ENCODE measurements at regions not wholly inside any gene's neighbourhood (a gene's known extent, or its start where the extent isn't known, plus 50 kb on each side); places are given as distances from the start of the nearest gene placed in this dataset.

DNA sequence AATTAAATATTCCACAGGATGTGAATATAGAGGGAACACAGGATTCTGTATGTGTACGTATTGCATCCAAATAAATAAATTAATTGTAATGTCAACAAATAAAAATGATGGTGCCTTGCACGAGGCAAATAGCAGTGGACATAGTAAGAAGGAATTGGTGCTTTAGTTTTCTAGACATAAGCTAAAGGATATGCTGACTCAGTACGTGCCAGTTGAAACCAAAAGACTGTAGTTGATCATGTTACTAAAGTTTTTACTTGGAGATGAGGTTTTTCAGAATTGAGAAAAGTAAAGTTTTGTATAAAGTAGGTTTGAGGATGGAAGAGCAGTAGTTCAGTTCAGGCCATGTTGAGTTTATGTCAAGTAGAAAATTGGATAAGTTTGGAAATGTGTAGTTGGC, 807.2 kb downstream of the SLC16A7 start:
- no peak for DNase-seq (ENCODE audit: insufficient read length, low spot score)
- TF ChIP-seq POLR2A (IDR thresholded peaks at IDR 0.05; ENCODE audit: low read depth, low read length): no peak
- TF ChIP-seq TAF1 (IDR thresholded peaks at IDR 0.05; ENCODE audit: low read depth, low read length): no peak
- TF ChIP-seq SPI1 (IDR thresholded peaks at IDR 0.05; ENCODE audit: low read depth, low read length): no peak
- TF ChIP-seq POU2F2 (IDR thresholded peaks at IDR 0.05; ENCODE audit: low read depth, low read length): no peak
- TF ChIP-seq PAX5 (IDR thresholded peaks at IDR 0.05; ENCODE audit: insufficient read depth, low read length, severe bottlenecking): no peak
- no peak for TF ChIP-seq POLR2AphosphoS5 (IDR thresholded peaks at IDR 0.05; ENCODE audit: low read depth, low read length)
- no peak for FAIRE-seq

DNA sequence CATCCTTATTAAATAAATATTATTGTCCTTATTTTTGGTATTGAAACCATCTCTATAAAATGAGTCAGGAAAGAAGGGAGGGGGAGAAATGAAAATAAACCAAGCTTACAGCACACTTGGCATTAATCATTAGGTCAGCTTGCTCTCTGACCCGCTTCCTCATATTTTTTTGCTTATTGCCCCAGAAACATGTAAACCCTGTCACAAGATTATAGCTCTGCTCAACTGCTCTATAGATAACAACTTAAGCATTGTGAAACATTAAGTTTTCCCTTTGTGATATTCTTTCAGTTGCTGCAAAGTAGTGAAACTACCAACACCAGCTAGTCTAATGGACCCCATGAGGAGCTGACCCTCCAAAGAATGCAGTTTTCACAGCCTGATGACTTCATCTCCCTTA, 819.5 kb downstream of the SLC16A7 start:
- DNase-seq (ENCODE audit: insufficient read length, low spot score) (no peak), FAIRE-seq (no peak)
- TF ChIP-seq TAF1 (IDR thresholded peaks at IDR 0.05; ENCODE audit: low read depth, low read length) (no peak), SPI1 (IDR thresholded peaks at IDR 0.05; ENCODE audit: low read depth, low read length) (no peak), POLR2A (IDR thresholded peaks at IDR 0.05; ENCODE audit: low read depth, low read length) (no peak), POLR2AphosphoS5 (IDR thresholded peaks at IDR 0.05; ENCODE audit: low read depth, low read length) (no peak), POU2F2 (IDR thresholded peaks at IDR 0.05; ENCODE audit: low read depth, low read length) (no peak), PAX5 (IDR thresholded peaks at IDR 0.05; ENCODE audit: insufficient read depth, low read length, severe bottlenecking) (no peak)

DNA sequence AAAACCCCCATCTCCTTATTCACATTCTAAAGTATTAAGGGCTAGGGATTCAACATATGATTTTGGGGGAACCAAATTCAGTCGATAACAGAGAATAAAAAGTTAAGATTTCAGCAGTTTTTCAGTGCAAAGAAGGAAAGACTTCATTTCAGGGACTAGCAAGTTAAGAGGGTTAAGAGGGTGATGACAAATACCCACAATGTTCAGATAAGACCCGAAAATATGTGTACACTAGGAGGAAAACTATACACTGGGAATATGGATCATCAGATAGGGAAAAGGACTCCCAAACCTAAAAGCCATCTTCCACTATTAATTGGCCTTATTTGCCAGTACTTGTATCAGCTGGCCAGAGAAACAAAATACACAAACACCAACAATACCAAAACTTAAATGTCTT, 824.2 kb downstream of the SLC16A7 start:
- TF ChIP-seq TAF1 (IDR thresholded peaks at IDR 0.05; ENCODE audit: low read depth, low read length): no peak
- TF ChIP-seq POU2F2 (IDR thresholded peaks at IDR 0.05; ENCODE audit: low read depth, low read length): no peak
- TF ChIP-seq SPI1 (IDR thresholded peaks at IDR 0.05; ENCODE audit: low read depth, low read length): no peak
- no peak for TF ChIP-seq POLR2AphosphoS5 (IDR thresholded peaks at IDR 0.05; ENCODE audit: low read depth, low read length)
- no peak for TF ChIP-seq PAX5 (IDR thresholded peaks at IDR 0.05; ENCODE audit: insufficient read depth, low read length, severe bottlenecking)
- TF ChIP-seq POLR2A (IDR thresholded peaks at IDR 0.05; ENCODE audit: low read depth, low read length): no peak
- no peak for FAIRE-seq

DNA sequence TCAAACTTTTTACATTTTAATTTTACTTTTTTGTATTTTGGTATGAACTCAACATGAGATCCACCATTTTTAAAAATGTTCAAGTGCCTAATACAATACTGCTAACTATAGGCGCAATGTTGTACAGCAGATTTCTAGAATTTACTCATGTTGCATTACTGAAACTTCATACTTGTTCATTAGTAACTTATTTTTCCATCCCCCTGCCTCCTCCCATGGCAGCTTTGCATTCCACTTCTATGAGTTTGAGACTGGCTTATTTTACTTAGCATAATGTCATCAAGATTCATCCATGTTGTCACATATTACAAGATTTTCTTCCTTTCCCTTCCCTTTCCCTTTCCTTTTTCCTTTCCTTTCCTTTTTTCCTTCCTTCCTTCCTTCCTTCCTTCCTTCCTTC, 825.9 kb downstream of the SLC16A7 start:
- no peak for FAIRE-seq

More for the DNA sequence above, 824.2 kb downstream of the SLC16A7 start:
- no peak for DNase-seq (ENCODE audit: insufficient read length, low spot score)

DNA sequence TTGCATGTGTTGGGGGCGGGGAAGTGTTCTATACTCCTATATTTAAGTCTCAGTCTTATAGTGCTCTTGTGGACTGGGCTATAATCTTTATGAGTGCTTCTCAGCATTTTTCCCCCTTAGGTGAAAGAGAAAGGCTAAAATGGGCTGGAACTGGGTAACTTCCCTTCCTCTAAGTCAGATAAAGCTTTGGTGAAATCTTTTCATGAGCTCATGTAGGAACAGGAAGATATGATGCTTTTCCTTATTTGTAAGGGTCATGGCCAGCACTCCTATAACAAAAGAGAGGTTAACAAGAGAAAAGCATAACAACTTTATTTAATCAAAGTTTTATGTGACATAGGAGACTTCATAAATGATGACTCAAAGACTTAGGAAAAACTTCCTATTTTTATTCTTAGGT, 841.5 kb downstream of the SLC16A7 start:
- DNase-seq (ENCODE audit: insufficient read length, low spot score) (no peak), FAIRE-seq (no peak)
- TF ChIP-seq SPI1 (IDR thresholded peaks at IDR 0.05; ENCODE audit: low read depth, low read length): no peak
- no peak for TF ChIP-seq PAX5 (IDR thresholded peaks at IDR 0.05; ENCODE audit: insufficient read depth, low read length, severe bottlenecking)
- no peak for TF ChIP-seq TAF1 (IDR thresholded peaks at IDR 0.05; ENCODE audit: low read depth, low read length)
- no peak for TF ChIP-seq POLR2A (IDR thresholded peaks at IDR 0.05; ENCODE audit: low read depth, low read length)
- TF ChIP-seq POLR2AphosphoS5 (IDR thresholded peaks at IDR 0.05; ENCODE audit: low read depth, low read length): no peak
- no peak for TF ChIP-seq POU2F2 (IDR thresholded peaks at IDR 0.05; ENCODE audit: low read depth, low read length)

More for the DNA sequence above, 825.9 kb downstream of the SLC16A7 start:
- DNase-seq (ENCODE audit: insufficient read length, low spot score): no peak
- TF ChIP-seq POLR2A (IDR thresholded peaks at IDR 0.05; ENCODE audit: low read depth, low read length) (no peak), TAF1 (IDR thresholded peaks at IDR 0.05; ENCODE audit: low read depth, low read length) (no peak), PAX5 (IDR thresholded peaks at IDR 0.05; ENCODE audit: insufficient read depth, low read length, severe bottlenecking) (no peak), POLR2AphosphoS5 (IDR thresholded peaks at IDR 0.05; ENCODE audit: low read depth, low read length) (no peak), SPI1 (IDR thresholded peaks at IDR 0.05; ENCODE audit: low read depth, low read length) (no peak), POU2F2 (IDR thresholded peaks at IDR 0.05; ENCODE audit: low read depth, low read length) (no peak)

DNA sequence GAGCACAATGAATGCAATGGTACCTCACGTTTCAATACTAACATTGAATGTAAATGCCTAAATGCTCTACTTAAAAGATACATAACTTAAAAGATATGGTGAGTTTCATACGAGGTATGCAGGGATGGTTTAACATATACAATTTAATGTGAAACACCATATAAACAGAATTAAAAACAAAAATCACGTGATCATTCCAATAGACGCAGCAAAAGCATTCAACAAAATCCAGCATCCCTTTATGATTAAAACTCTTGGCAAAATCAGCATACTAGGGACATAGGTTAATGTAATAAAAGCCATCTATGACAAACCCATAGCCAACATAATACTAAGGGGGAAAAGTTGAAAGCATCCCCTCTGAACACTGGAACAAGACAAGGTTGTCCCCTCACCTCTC, 845.7 kb downstream of the SLC16A7 start:
- FAIRE-seq (no peak), DNase-seq (ENCODE audit: insufficient read length, low spot score) (no peak)
- TF ChIP-seq TAF1 (IDR thresholded peaks at IDR 0.05; ENCODE audit: low read depth, low read length): no peak
- TF ChIP-seq POLR2AphosphoS5 (IDR thresholded peaks at IDR 0.05; ENCODE audit: low read depth, low read length): no peak
- no peak for TF ChIP-seq POU2F2 (IDR thresholded peaks at IDR 0.05; ENCODE audit: low read depth, low read length)
- TF ChIP-seq PAX5 (IDR thresholded peaks at IDR 0.05; ENCODE audit: insufficient read depth, low read length, severe bottlenecking): no peak
- no peak for TF ChIP-seq POLR2A (IDR thresholded peaks at IDR 0.05; ENCODE audit: low read depth, low read length)
- no peak for TF ChIP-seq SPI1 (IDR thresholded peaks at IDR 0.05; ENCODE audit: low read depth, low read length)

DNA sequence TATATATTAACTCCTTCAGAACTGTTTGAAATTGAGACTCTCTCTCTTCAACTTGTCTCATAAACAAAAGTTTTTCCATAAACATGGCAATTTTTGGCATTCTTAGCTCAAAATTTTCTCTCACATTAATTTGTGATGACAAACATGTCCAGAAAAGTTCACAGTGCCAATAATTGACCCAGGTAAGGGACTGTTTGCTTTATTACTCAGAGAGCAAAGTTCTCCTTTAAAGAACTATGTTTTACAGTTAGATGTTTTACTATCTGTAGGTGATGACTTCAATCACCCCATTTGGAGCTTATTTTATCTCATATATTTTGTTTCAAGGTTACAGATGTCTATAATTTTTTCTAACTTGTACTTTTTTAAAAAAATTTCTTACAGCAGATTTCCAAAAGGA, 855.6 kb downstream of the SLC16A7 start:
- no peak for FAIRE-seq
- no peak for DNase-seq (ENCODE audit: insufficient read length, low spot score)
- TF ChIP-seq POLR2A (IDR thresholded peaks at IDR 0.05; ENCODE audit: low read depth, low read length) (no peak), PAX5 (IDR thresholded peaks at IDR 0.05; ENCODE audit: insufficient read depth, low read length, severe bottlenecking) (no peak), TAF1 (IDR thresholded peaks at IDR 0.05; ENCODE audit: low read depth, low read length) (no peak), SPI1 (IDR thresholded peaks at IDR 0.05; ENCODE audit: low read depth, low read length) (no peak), POLR2AphosphoS5 (IDR thresholded peaks at IDR 0.05; ENCODE audit: low read depth, low read length) (no peak), POU2F2 (IDR thresholded peaks at IDR 0.05; ENCODE audit: low read depth, low read length) (no peak)

DNA sequence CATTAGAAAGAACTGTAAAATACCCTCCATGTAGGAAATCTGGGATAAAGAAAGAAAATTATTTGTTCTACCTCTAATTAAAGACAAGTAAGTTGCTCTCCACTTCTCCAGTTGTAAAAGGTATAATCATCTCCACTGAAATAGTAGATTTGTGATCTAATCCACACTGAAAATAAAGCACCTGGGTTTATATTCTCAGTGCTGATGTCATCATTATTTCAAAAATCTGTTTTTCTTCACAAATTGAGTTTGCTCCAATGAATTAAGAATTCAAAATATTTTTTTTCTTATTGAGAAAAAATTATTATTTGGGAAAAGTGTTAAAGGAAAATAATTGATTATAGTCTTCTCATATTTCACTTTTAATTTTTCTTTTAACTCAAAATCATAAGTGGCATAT, 869.2 kb downstream of the SLC16A7 start:
- DNase-seq (ENCODE audit: insufficient read length, low spot score) (no peak), FAIRE-seq (no peak)
- TF ChIP-seq POLR2A (IDR thresholded peaks at IDR 0.05; ENCODE audit: low read depth, low read length): no peak
- no peak for TF ChIP-seq SPI1 (IDR thresholded peaks at IDR 0.05; ENCODE audit: low read depth, low read length)
- no peak for TF ChIP-seq POU2F2 (IDR thresholded peaks at IDR 0.05; ENCODE audit: low read depth, low read length)
- no peak for TF ChIP-seq TAF1 (IDR thresholded peaks at IDR 0.05; ENCODE audit: low read depth, low read length)
- no peak for TF ChIP-seq PAX5 (IDR thresholded peaks at IDR 0.05; ENCODE audit: insufficient read depth, low read length, severe bottlenecking)
- no peak for TF ChIP-seq POLR2AphosphoS5 (IDR thresholded peaks at IDR 0.05; ENCODE audit: low read depth, low read length)

DNA sequence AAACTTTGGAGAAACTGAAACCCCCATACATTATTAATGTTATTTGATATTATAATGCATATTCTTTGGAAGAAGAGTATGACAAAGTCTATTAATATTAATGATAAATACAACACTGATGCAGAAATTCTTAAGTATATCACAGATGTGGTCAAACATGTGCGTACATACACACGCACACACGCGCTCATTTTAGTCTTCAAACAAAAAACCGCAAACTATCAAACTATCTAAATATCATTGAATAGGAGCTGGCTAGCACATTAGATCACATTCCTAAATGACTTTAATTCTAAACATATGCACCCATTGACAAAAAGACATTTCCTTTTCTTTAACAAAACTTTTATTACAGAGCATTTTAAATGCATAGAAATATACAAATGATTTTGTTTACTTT, 872.7 kb downstream of the SLC16A7 start:
- no peak for DNase-seq (ENCODE audit: insufficient read length, low spot score)
- no peak for FAIRE-seq
- TF ChIP-seq POLR2A (IDR thresholded peaks at IDR 0.05; ENCODE audit: low read depth, low read length): no peak
- TF ChIP-seq POU2F2 (IDR thresholded peaks at IDR 0.05; ENCODE audit: low read depth, low read length): no peak
- no peak for TF ChIP-seq SPI1 (IDR thresholded peaks at IDR 0.05; ENCODE audit: low read depth, low read length)
- no peak for TF ChIP-seq TAF1 (IDR thresholded peaks at IDR 0.05; ENCODE audit: low read depth, low read length)
- TF ChIP-seq POLR2AphosphoS5 (IDR thresholded peaks at IDR 0.05; ENCODE audit: low read depth, low read length): no peak
- no peak for TF ChIP-seq PAX5 (IDR thresholded peaks at IDR 0.05; ENCODE audit: insufficient read depth, low read length, severe bottlenecking)

DNA sequence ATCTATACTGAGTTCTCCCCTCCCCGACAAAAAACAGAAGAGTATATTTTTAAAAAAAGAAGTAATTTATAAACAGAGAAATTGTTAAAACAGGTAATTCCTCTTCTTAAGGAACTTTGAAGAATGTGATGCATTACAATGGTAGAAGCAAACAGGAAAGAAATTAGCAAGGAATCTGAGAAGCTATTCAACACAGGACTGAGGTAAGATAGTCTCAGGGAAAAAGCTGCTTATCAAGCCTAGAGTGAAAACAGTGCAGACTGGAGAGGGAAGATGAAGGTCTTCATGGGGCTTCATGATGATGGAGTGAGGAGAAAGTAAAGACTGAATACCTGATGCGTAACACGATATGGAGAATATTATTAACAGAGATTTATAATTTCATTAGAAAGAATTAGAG, 880.0 kb downstream of the SLC16A7 start:
- TF ChIP-seq POU2F2 (IDR thresholded peaks at IDR 0.05; ENCODE audit: low read depth, low read length): no peak
- no peak for TF ChIP-seq SPI1 (IDR thresholded peaks at IDR 0.05; ENCODE audit: low read depth, low read length)
- FAIRE-seq (no peak), DNase-seq (ENCODE audit: insufficient read length, low spot score) (no peak)
